ENCODE measurements at regions not wholly inside any gene's neighbourhood (a gene's known extent, or its start where the extent isn't known, plus 50 kb on each side); places are given as distances from the start of the nearest gene placed in this dataset.

GRCh38 chr4:135900956-135901355 is 1631.3 kb downstream of the PCDH18 start:
- no peak for TF ChIP-seq CTCF (IDR thresholded peaks at IDR 0.05)
- TF ChIP-seq POLR2AphosphoS5 (IDR thresholded peaks at IDR 0.05) = no peak
- TF ChIP-seq EP300 (IDR thresholded peaks at IDR 0.05) = no peak
- no peak for TF ChIP-seq POLR2A (IDR thresholded peaks at IDR 0.05)
